ENCODE measurements at regions not wholly inside any gene's neighbourhood (a gene's known extent, or its start where the extent isn't known, plus 50 kb on each side); places are given as distances from the start of the nearest gene placed in this dataset.

- no peak for TF ChIP-seq CTCF (conservative IDR thresholded peaks at IDR 0.05 in 1 of 2, IDR thresholded peaks at IDR 0.05 in 1 of 2; ENCODE audit: low read depth in 1 of 2, low read length in 2 of 2)
- TF ChIP-seq EZH2 (IDR thresholded peaks at IDR 0.05; ENCODE audit: low read length, missing control alignments): no peak
Observed at GRCh38 chr2:2577407-2577831, 246.3 kb upstream of the MYT1L start.

Data from fibroblast of lung (primary cell).